Neuronal stem cell (in vitro differentiated cells): ENCODE measurements at regions not wholly inside any gene's neighbourhood (a gene's known extent, or its start where the extent isn't known, plus 50 kb on each side); places are given as distances from the start of the nearest gene placed in this dataset.

Experiments used
- DNase-seq: peaks from one replicate; pipeline ENCODE4 v3.0.0-alpha.2; 2013; ENCODE audit warnings: low spot score
- H2AFZ ChIP-seq: one replicate; pipeline ENCODE4 v1.6.1; 2013; ENCODE audit warnings: mild to moderate bottlenecking, low read length, inconsistent platforms
- H2AK5ac ChIP-seq: 2 replicates; pipeline ENCODE4 v1.6.1; 2013; ENCODE audit warnings: low read depth, mild to moderate bottlenecking, inconsistent platforms, low read length, moderate library complexity, mixed read lengths
- H2BK120ac ChIP-seq: 2 replicates; pipeline ENCODE4 v1.6.1; 2013; ENCODE audit warnings: low read depth, mild to moderate bottlenecking, inconsistent platforms, low read length, moderate library complexity, mixed read lengths
- H2BK12ac ChIP-seq: one replicate; pipeline ENCODE4 v1.6.1; 2013; ENCODE audit warnings: low read length, inconsistent platforms
- H2BK15ac ChIP-seq: 2 replicates; pipeline ENCODE4 v1.6.1; 2013; ENCODE audit warnings: mild to moderate bottlenecking, low read length, inconsistent platforms, mixed read lengths
- H2BK5ac ChIP-seq: one replicate; pipeline ENCODE4 v1.6.1; 2013; ENCODE audit warnings: inconsistent platforms, mild to moderate bottlenecking, low read length, moderate library complexity
- H3K14ac ChIP-seq: one replicate; pipeline ENCODE4 v1.6.1; 2013; ENCODE audit warnings: low read length, inconsistent platforms
- H3K18ac ChIP-seq: 2 replicates; pipeline ENCODE4 v1.6.1; 2013; ENCODE audit warnings: low read length, inconsistent platforms
- H3K23ac ChIP-seq: 2 replicates; pipeline ENCODE4 v1.6.1; 2013; ENCODE audit warnings: low read depth, mild to moderate bottlenecking, mixed read lengths, low read length, inconsistent platforms; ENCODE audit not compliant: poor library complexity
- H3K27ac ChIP-seq: replicated peaks from 3 replicates; pipeline ENCODE4 v1.5.1; 2013; ENCODE audit warnings: low read length, inconsistent platforms
- H3K27me3 ChIP-seq, 3 experiments: 2 replicates each; pipeline ENCODE4 v1.6.1; 2013; ENCODE audit warnings: low read length in 3 of 3, mild to moderate bottlenecking in 2 of 3, inconsistent platforms in 1 of 3, low read depth in 1 of 3, mixed read lengths in 1 of 3, moderate library complexity in 1 of 3; ENCODE audit not compliant: control insufficient read depth in 3 of 3, insufficient read depth in 3 of 3
- H3K36me3 ChIP-seq, 2 donors: replicated peaks in 1 of 2; 2 replicates each; pipeline ENCODE4 v1.6.1; 2013; ENCODE audit warnings: low read length in 2 of 2; ENCODE audit not compliant: control insufficient read depth in 2 of 2, insufficient read depth in 2 of 2
- H3K4ac ChIP-seq: 2 replicates; pipeline ENCODE4 v1.6.1; 2013; ENCODE audit warnings: inconsistent platforms, mild to moderate bottlenecking, low read length, moderate library complexity
- H3K4me1 ChIP-seq, 2 donors: 1 replicate in 1 of 2; 2 replicates in 1 of 2; pipeline ENCODE4 v1.6.1; 2013; ENCODE audit warnings: low read length in 2 of 2, low read depth in 1 of 2; ENCODE audit not compliant: control insufficient read depth in 2 of 2, insufficient read depth in 1 of 2
- H3K4me2 ChIP-seq: one replicate; pipeline ENCODE4 v1.6.1; 2013; ENCODE audit warnings: mild to moderate bottlenecking, low read length, inconsistent platforms; ENCODE audit not compliant: insufficient read depth, poor library complexity, severe bottlenecking
- H3K4me3 ChIP-seq, 2 donors: 2 replicates each; pipeline ENCODE4 v1.5.1; 2013; ENCODE audit warnings: low read length in 2 of 2, mild to moderate bottlenecking in 2 of 2, inconsistent platforms in 1 of 2, moderate library complexity in 1 of 2
- H3K79me1 ChIP-seq: one replicate; pipeline ENCODE4 v1.6.1; 2013; ENCODE audit warnings: low read depth, mild to moderate bottlenecking, inconsistent platforms, low read length, moderate library complexity
- H3K9ac ChIP-seq: one replicate; pipeline ENCODE4 v1.6.1; 2013; ENCODE audit warnings: mild to moderate bottlenecking, low read depth, low read length, inconsistent platforms; ENCODE audit not compliant: poor library complexity
- H3K9me3 ChIP-seq, 2 donors: replicated peaks in 1 of 2; 2 replicates each; pipeline versions ENCODE3 to v1.6.1; 2013; ENCODE audit warnings: low read length in 2 of 2, mild to moderate bottlenecking in 2 of 2, inconsistent platforms in 1 of 2, low read depth in 1 of 2, mixed read lengths in 1 of 2, moderate library complexity in 1 of 2; ENCODE audit not compliant: control insufficient read depth in 2 of 2, insufficient read depth in 1 of 2
- H4K8ac ChIP-seq: one replicate; pipeline ENCODE4 v1.6.1; 2013; ENCODE audit warnings: low read depth, mild to moderate bottlenecking, inconsistent platforms, low read length, moderate library complexity
- H4K91ac ChIP-seq: one replicate; pipeline ENCODE4 v1.6.1; 2013; ENCODE audit warnings: low read length, low read depth, mild to moderate bottlenecking, inconsistent platforms; ENCODE audit not compliant: poor library complexity
- WGBS, 2 donors: extraction: QIAGEN DNeasy Blood & Tissue Kit; methylation state at CpG; one replicate each; pipeline ENCODE4 v1.1.7; 2013; ENCODE audit warnings: missing lambda C conversion rate in 2 of 2, mixed read lengths in 1 of 2; ENCODE audit not compliant: insufficient read length in 2 of 2, insufficient replicate concordance in 1 of 2; ENCODE audit errors: extremely low coverage in 2 of 2; 5-methylcytosine and 5-hydroxymethylcytosine counted together

DNA sequence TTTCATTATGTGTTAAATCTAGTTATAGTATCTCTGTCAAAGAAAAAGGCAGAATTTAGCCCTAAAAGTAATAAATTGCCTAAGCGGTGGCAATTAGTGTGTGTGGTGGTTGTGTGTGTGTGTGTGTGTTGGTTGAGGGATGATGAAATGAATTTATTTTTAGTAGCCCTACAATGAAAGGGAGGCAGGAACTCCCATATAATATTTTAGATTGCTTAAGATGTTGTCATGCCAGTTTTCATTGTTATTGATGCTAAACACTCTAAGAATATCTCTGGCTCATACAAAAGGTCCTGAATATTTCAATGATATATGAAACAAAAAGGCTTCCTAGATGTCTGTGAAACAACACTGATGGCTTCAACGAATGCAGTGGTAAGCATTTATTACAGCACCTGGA is 140.6 kb upstream of the TBC1D5 start:
- Histone ChIP-seq H2BK5ac (no peak overlapping the region), H3K4me1 (no peaks in the 10 kb centered on the region), H3K9ac (no peak overlapping the region), H4K8ac (no peak overlapping the region), H3K79me1 (no peaks in the 10 kb centered on the region), H3K23ac (no peak overlapping the region), H2AFZ (no peak overlapping the region), H3K4me3 (no peak overlapping the region), H3K27me3 (no peaks in the 10 kb centered on the region), H2BK12ac (no peak overlapping the region), H3K4me2 (no peak overlapping the region), H3K18ac (no peak overlapping the region), H3K36me3 (no peaks in the 10 kb centered on the region), H2BK15ac (no peak overlapping the region), H2BK120ac (no peak overlapping the region), H3K9me3 (no peaks in the 10 kb centered on the region), H3K4ac (no peak overlapping the region), H2AK5ac (no peak overlapping the region), H3K27ac (no peak overlapping the region), H4K91ac (no peak overlapping the region), H3K14ac (no peak overlapping the region)
- DNase-seq, result no peak
- no CpG with 5 or more reads among the region's 2 CpGs for WGBS, 2 donors

- no peak for DNase-seq
- Histone ChIP-seq H3K4me1 (no peaks in the 10 kb centered on the region), H3K9me3 (no peaks in the 10 kb centered on the region), H2BK120ac (no peak overlapping the region), H3K14ac (no peak overlapping the region), H3K9ac (no peak overlapping the region), H2BK5ac (no peak overlapping the region), H4K8ac (no peak overlapping the region), H3K36me3 (no peaks in the 10 kb centered on the region), H3K23ac (no peak overlapping the region), H3K18ac (no peak overlapping the region), H3K27ac (no peak overlapping the region), H2BK15ac (no peak overlapping the region), H2AK5ac (no peak overlapping the region), H4K91ac (no peak overlapping the region), H3K79me1 (no peaks in the 10 kb centered on the region), H3K4me3 (no peak overlapping the region), H3K4ac (no peak overlapping the region), H3K27me3 (no peaks in the 10 kb centered on the region), H2BK12ac (no peak overlapping the region), H3K4me2 (no peak overlapping the region), H2AFZ (no peak overlapping the region)
- no CpG with 5 or more reads among the region's 5 CpGs for WGBS, 2 donors
Observed at GRCh38 chr3:17877299-17877698, 134.9 kb upstream of the TBC1D5 start.

- H3K4ac ChIP-seq, result no peak overlapping the region
- H4K91ac ChIP-seq, result no peak overlapping the region
- no peak overlapping the region for H2AFZ ChIP-seq
- no peak overlapping the region for H2AK5ac ChIP-seq
- no peak overlapping the region for H2BK12ac ChIP-seq
- no CpG with 5 or more reads among the region's 1 CpG for WGBS, 2 donors
- no peaks in the 10 kb centered on the region for H3K36me3 ChIP-seq
- no peak overlapping the region for H4K8ac ChIP-seq
- H3K27me3 ChIP-seq, result no peaks in the 10 kb centered on the region
- no peak overlapping the region for H2BK120ac ChIP-seq
- H3K23ac ChIP-seq, result no peak overlapping the region
- H3K4me3 ChIP-seq, result no peak overlapping the region
- no peaks in the 10 kb centered on the region for H3K9me3 ChIP-seq
- no peaks in the 10 kb centered on the region for H3K79me1 ChIP-seq
- H2BK5ac ChIP-seq, result no peak overlapping the region
- no peaks in the 10 kb centered on the region for H3K4me1 ChIP-seq
- H3K18ac ChIP-seq, result no peak overlapping the region
- no peak overlapping the region for H3K9ac ChIP-seq
- H3K4me2 ChIP-seq, result no peak overlapping the region
- H3K14ac ChIP-seq, result no peak overlapping the region
- DNase-seq, result no peak
- no peak overlapping the region for H2BK15ac ChIP-seq
- no peak overlapping the region for H3K27ac ChIP-seq
Observed at GRCh38 chr3:17874636-17875035, 132.2 kb upstream of the TBC1D5 start.

DNA sequence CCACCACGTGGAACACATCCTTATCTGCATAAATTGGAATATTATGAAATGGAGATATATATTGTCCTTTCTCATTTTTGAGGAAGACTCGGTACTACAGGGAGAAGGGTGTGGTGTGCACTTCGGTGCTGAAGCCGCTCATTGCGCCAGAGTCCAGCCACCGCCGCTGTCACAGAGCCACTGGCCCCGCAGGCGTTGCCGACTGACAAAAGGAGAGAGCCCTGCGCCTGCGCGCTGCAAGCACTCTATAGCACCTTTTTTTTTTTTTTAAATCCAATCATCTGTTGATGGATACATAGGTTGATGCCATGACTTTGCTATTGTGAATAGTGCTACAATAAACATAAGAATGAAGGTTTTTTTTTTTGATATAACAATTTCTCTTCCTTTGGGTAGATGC is 130.0 kb upstream of the TBC1D5 start:
- Histone ChIP-seq H3K27ac (no peak overlapping the region), H2AK5ac (no peak overlapping the region), H2BK120ac (no peak overlapping the region), H3K4me2 (no peak overlapping the region), H3K4me3 (no peak overlapping the region), H3K23ac (no peak overlapping the region), H2AFZ (no peak overlapping the region), H3K18ac (no peak overlapping the region), H2BK15ac (no peak overlapping the region), H3K9ac (no peak overlapping the region), H3K79me1 (no peaks in the 10 kb centered on the region), H3K27me3 (no peaks in the 10 kb centered on the region), H2BK5ac (no peak overlapping the region), H3K9me3 (no peaks in the 10 kb centered on the region), H3K36me3 (no peaks in the 10 kb centered on the region), H4K8ac (no peak overlapping the region), H4K91ac (no peak overlapping the region), H3K14ac (no peak overlapping the region), H3K4ac (no peak overlapping the region), H2BK12ac (no peak overlapping the region), H3K4me1 (no peaks in the 10 kb centered on the region)
- WGBS, 2 donors, result no CpG with 5 or more reads among the region's 13 CpGs
- no peak for DNase-seq
